GM12878 (cell line): ENCODE measurements at regions not wholly inside any gene's neighbourhood (a gene's known extent, or its start where the extent isn't known, plus 50 kb on each side); places are given as distances from the start of the nearest gene placed in this dataset.

Experiments used
- ATAC-seq: fragments of 200-7000 bp; cut with Tn5 transposase; 3 replicates; pipeline ENCODE4 v1.9.1; 2020; ENCODE audit warnings: mild to moderate bottlenecking, moderate library complexity
- BruUV-seq: library from RNA; stranded (reverse); fragments of 400-500 nt; replicated peaks from 2 replicates; lab custom pipeline; 2021; lab: Mats Ljungman, UMichigan
- CTCF ChIA-PET: fragments of 300-600 bp; sonication (Branson Sonifier 250); formaldehyde crosslinking; extraction: SDS; loops from one replicate; lab custom pipeline; 2021; ENCODE audit warnings: inconsistent platforms; lab: Yijun Ruan, JAX
- POLR2A ChIA-PET: fragments of 350-600 bp; formaldehyde crosslinking; extraction: SDS; loops from one replicate; lab custom pipeline; 2021; ENCODE audit warnings: inconsistent platforms; lab: Charles Lee
- RAD21 ChIA-PET: fragments of 300-600 bp; sonication (Branson Sonifier 250); formaldehyde crosslinking; loops from one replicate; lab custom pipeline; 2023; ENCODE audit warnings: antibody characterized with exemption; ENCODE audit not compliant: unreplicated experiment; lab: Charles Lee
- SMC1A ChIA-PET: fragments of 300-600 bp; sonication (Branson Sonifier 250); formaldehyde crosslinking; loops from one replicate; lab custom pipeline; 2023; ENCODE audit not compliant: unreplicated experiment, uncharacterized antibody; lab: Charles Lee
- DNase-seq: peaks from one replicate; pipeline ENCODE4 v3.0.0-alpha.2; 2011; ENCODE audit warnings: low read depth, low spot score
- FAIRE-seq: peaks from 3 replicates; lab custom pipeline; 2011; peaks lifted over from hg19 to GRCh38; lab: Jason Lieb, UNC
- H2AFZ ChIP-seq: 2 replicates; pipeline ENCODE4 v1.6.0; 2011; ENCODE audit warnings: low read depth, low read length, control low read depth; ENCODE audit not compliant: control insufficient read depth
- H3K27ac ChIP-seq: 2 replicates; pipeline ENCODE4 v1.5.1; 2011; ENCODE audit warnings: control low read depth; ENCODE audit not compliant: control insufficient read depth, insufficient read depth
- H3K27me3 ChIP-seq, 2 experiments: replicated peaks in 1 of 2; 2 replicates each; pipeline versions ENCODE4 v1.6.0 to v1.6.1; 2011; ENCODE audit warnings: low read length in 1 of 2; ENCODE audit not compliant: control insufficient read depth in 2 of 2, insufficient read depth in 2 of 2
- H3K36me3 ChIP-seq, 2 experiments: 2 replicates each; pipeline ENCODE4 v1.5.1; 2011; ENCODE audit warnings: low read length in 1 of 2; ENCODE audit not compliant: control insufficient read depth in 2 of 2, insufficient read depth in 2 of 2
- H3K4me1 ChIP-seq: 2 replicates; pipeline ENCODE4 v1.6.1; 2011; ENCODE audit warnings: mild to moderate bottlenecking, low read length, moderate library complexity, mixed read lengths; ENCODE audit not compliant: control insufficient read depth, insufficient read depth
- H3K4me2 ChIP-seq: 2 replicates; pipeline ENCODE4 v1.6.0; 2011; ENCODE audit warnings: control low read depth; ENCODE audit not compliant: control insufficient read depth, insufficient read depth
- H3K4me3 ChIP-seq: fragments of 200-600 bp; sonication (generic); 2 replicates; pipeline ENCODE4 v1.5.1; 2016
- H3K79me2 ChIP-seq: 2 replicates; pipeline ENCODE4 v1.6.0; 2011; ENCODE audit warnings: low read length; ENCODE audit not compliant: control insufficient read depth, insufficient read depth
- H3K9ac ChIP-seq: 2 replicates; pipeline ENCODE4 v1.8.0; 2011; ENCODE audit warnings: low read length, control low read depth, mixed read lengths; ENCODE audit not compliant: control insufficient read depth, insufficient read depth
- H3K9me3 ChIP-seq: replicated peaks from 3 replicates; pipeline ENCODE4 v1.5.1; 2011; ENCODE audit warnings: mild to moderate bottlenecking, low read length; ENCODE audit not compliant: control insufficient read depth, insufficient read depth
- H4K20me1 ChIP-seq: 2 replicates; pipeline ENCODE4 v1.6.0; 2011; ENCODE audit not compliant: control insufficient read depth, insufficient read depth
- BACH1 ChIP-seq: fragments of 450-650 bp; IDR thresholded peaks from 2 replicates; pipeline ENCODE4 v1.6.1; 2017; ENCODE audit warnings: mild to moderate bottlenecking, borderline replicate concordance
- HDGF ChIP-seq: fragments of 450-650 bp; IDR thresholded peaks from 2 replicates; pipeline ENCODE4 v1.6.1; 2016; ENCODE audit warnings: antibody characterized with exemption
- MEF2A ChIP-seq: IDR thresholded peaks from 2 replicates; pipeline ENCODE4 v1.6.1; 2011; ENCODE audit warnings: low read depth, mild to moderate bottlenecking, low read length, moderate library complexity; ENCODE audit not compliant: insufficient read depth
- NR2C2 ChIP-seq: IDR thresholded peaks from 2 replicates; pipeline ENCODE4 v1.6.1; 2011; ENCODE audit warnings: borderline replicate concordance, low read depth; ENCODE audit not compliant: control insufficient read depth, insufficient read length
- RUNX3 ChIP-seq: IDR thresholded peaks from 2 replicates; pipeline ENCODE4 v1.6.1; 2012; ENCODE audit warnings: low read length, inconsistent platforms
- SMC3 ChIP-seq: IDR thresholded peaks from 2 replicates; pipeline ENCODE4 v1.6.1; 2011; ENCODE audit warnings: low read length, improper control_type of control experiment, borderline replicate concordance
- SP1 ChIP-seq: IDR thresholded peaks from one replicate; pipeline ENCODE4 v1.6.1; 2011; ENCODE audit warnings: low read depth, low read length
- SREBF2 ChIP-seq: IDR thresholded peaks from 2 replicates; pipeline ENCODE4 v1.6.1; 2012; ENCODE audit warnings: mild to moderate bottlenecking, low read length
- WRNIP1 ChIP-seq: IDR thresholded peaks from 2 replicates; pipeline ENCODE4 v1.6.1; 2011; ENCODE audit warnings: low read depth, low read length, improper control_type of control experiment, borderline replicate concordance
- ZBTB40 ChIP-seq: fragments of 450-650 bp; IDR thresholded peaks from 2 replicates; pipeline ENCODE4 v1.6.1; 2016; ENCODE audit warnings: mild to moderate bottlenecking, moderate library complexity, borderline replicate concordance
- ZNF622 ChIP-seq: fragments of 450-650 bp; IDR thresholded peaks from 2 replicates; pipeline ENCODE4 v1.6.1; 2017; ENCODE audit warnings: mild to moderate bottlenecking, inconsistent platforms
- WGBS: methylation state at CpG from one replicate; pipeline ENCODE4 v1.1.6; 2016; ENCODE audit warnings: low lambda C conversion rate; ENCODE audit not compliant: insufficient replicate concordance, insufficient coverage; ENCODE audit errors: missing lambda C conversion rate; 5-methylcytosine and 5-hydroxymethylcytosine counted together
- in situ Hi-C: fragments of 300-500 bp; cut with MboI; formaldehyde crosslinking; loops from 9 replicates; pipeline ENCODE4 v1.14.3; 2018; ENCODE audit warnings: mixed read lengths
- intact Hi-C: fragments of 100-400 bp; cut with micrococcal nuclease; formaldehyde crosslinking; loops from one replicate; pipeline ENCODE4 v1.14.2; 2022; ENCODE audit not compliant: unreplicated experiment

GRCh38 chr9:108077556-108077955 lies 588.0 kb upstream of the KLF4 start:
- in situ Hi-C loops = no loop called here
- FAIRE-seq = no peak
- TF ChIP-seq HDGF = no peak
- no peak for TF ChIP-seq SP1
- TF ChIP-seq BACH1 = no peak
- no peak for TF ChIP-seq RUNX3
- TF ChIP-seq MEF2A = no peak
- no peak for TF ChIP-seq ZNF622
- TF ChIP-seq SMC3 = no peak
- no peak for TF ChIP-seq SREBF2
- TF ChIP-seq ZBTB40 = no peak
- no peak for TF ChIP-seq NR2C2
- TF ChIP-seq WRNIP1 = no peak

More at GRCh38 chr9:108077556-108077955, 588.0 kb upstream of the KLF4 start:
- no peak overlapping the region for H3K27ac ChIP-seq
- H3K9me3 ChIP-seq = no peaks in the 10 kb centered on the region
- WGBS = 35% methylated on average over 9 of the region's 10 CpGs
- H3K27me3 ChIP-seq = no peaks in the 10 kb centered on the region
- H3K79me2 ChIP-seq = no peaks in the 10 kb centered on the region
- ChIA-PET POLR2A (no interaction called here), CTCF (no interaction called here), SMC1A (no interaction called here), RAD21 (no interaction called here)
- intact Hi-C loops = no loop called here
- no peak overlapping the region for H3K4me3 ChIP-seq
- H3K36me3 ChIP-seq = no peaks in the 10 kb centered on the region
- H3K4me1 ChIP-seq = no peaks in the 10 kb centered on the region
- ATAC-seq (no peak), DNase-seq (no peak)
- BruUV-seq = no TSS peak
- no peak overlapping the region for H2AFZ ChIP-seq
- H3K9ac ChIP-seq = no peak overlapping the region
- no peak overlapping the region for H3K4me2 ChIP-seq
- no peaks in the 10 kb centered on the region for H4K20me1 ChIP-seq
